Osteoblast (primary cell): ENCODE measurements at regions not wholly inside any gene's neighbourhood (a gene's known extent, or its start where the extent isn't known, plus 50 kb on each side); places are given as distances from the start of the nearest gene placed in this dataset.

ENCODE experiments used
- DNase-seq: peaks from one replicate; pipeline ENCODE4 v3.0.0; 2011; ENCODE audit warnings: low spot score, mixed read lengths; ENCODE audit not compliant: insufficient read length; ENCODE audit errors: missing footprints
- H2AFZ ChIP-seq: 2 replicates; pipeline ENCODE4 v1.6.0; 2011; ENCODE audit warnings: mild to moderate bottlenecking, low read length
- H3K27ac ChIP-seq: 2 replicates; pipeline ENCODE4 v1.5.1; 2011; ENCODE audit warnings: mild to moderate bottlenecking, low read depth, low read length, moderate library complexity
- H3K27me3 ChIP-seq: 2 replicates; pipeline ENCODE4 v1.6.0; 2012; ENCODE audit warnings: mild to moderate bottlenecking, control low read depth, inconsistent platforms, low read length, moderate library complexity; ENCODE audit not compliant: insufficient read depth
- H3K36me3 ChIP-seq: 2 replicates; pipeline ENCODE4 v1.5.1; 2011; ENCODE audit warnings: mild to moderate bottlenecking, low read length, control low read depth, moderate library complexity; ENCODE audit not compliant: insufficient read depth
- H3K4me1 ChIP-seq: 2 replicates; pipeline ENCODE4 v1.5.1; 2011; ENCODE audit warnings: mild to moderate bottlenecking, low read length, control low read depth, moderate library complexity; ENCODE audit not compliant: insufficient read depth
- H3K4me2 ChIP-seq: 2 replicates; pipeline ENCODE4 v1.6.0; 2011; ENCODE audit warnings: mild to moderate bottlenecking, low read length; ENCODE audit not compliant: insufficient read depth
- H3K4me3 ChIP-seq: fragments of 200-600 bp; sonication (generic); 3 replicates; pipeline ENCODE4 v1.5.1; 2012; ENCODE audit warnings: mild to moderate bottlenecking, low read length, inconsistent platforms; ENCODE audit not compliant: insufficient read depth
- H3K79me2 ChIP-seq: 2 replicates; pipeline ENCODE4 v1.6.0; 2012; ENCODE audit warnings: mild to moderate bottlenecking, low read length, control low read depth, inconsistent platforms; ENCODE audit not compliant: insufficient read depth
- H3K9me3 ChIP-seq: 2 replicates; pipeline ENCODE4 v1.5.1; 2011; ENCODE audit warnings: low read depth, low read length, control low read depth
- H4K20me1 ChIP-seq: 2 replicates; pipeline ENCODE4 v1.6.0; 2012; ENCODE audit warnings: mild to moderate bottlenecking, low read length, control low read depth; ENCODE audit not compliant: insufficient read depth
- CTCF ChIP-seq: IDR thresholded peaks from 2 replicates; pipeline ENCODE4 v1.5.1; 2011; ENCODE audit warnings: mild to moderate bottlenecking, low read depth, low read length, moderate library complexity; ENCODE audit errors: extremely low read depth

GRCh38 chr10:121071901-121072300 is 220.7 kb downstream of the WDR11 start:
- H3K4me3 ChIP-seq: no peak overlapping the region
- H3K4me1 ChIP-seq: no peaks in the 10 kb centered on the region
- no peak for TF ChIP-seq CTCF
- H3K27ac ChIP-seq: no peak overlapping the region
- no peaks in the 10 kb centered on the region for H4K20me1 ChIP-seq
- no peak overlapping the region for H2AFZ ChIP-seq
- no peaks in the 10 kb centered on the region for H3K79me2 ChIP-seq
- H3K27me3 ChIP-seq: no peaks in the 10 kb centered on the region
- no peaks in the 10 kb centered on the region for H3K36me3 ChIP-seq
- H3K9me3 ChIP-seq: no peaks in the 10 kb centered on the region
- DNase-seq: no peak
- no peak overlapping the region for H3K4me2 ChIP-seq

GRCh38 chr10:121073728-121074127 is 222.6 kb downstream of the WDR11 start:
- no peaks in the 10 kb centered on the region for H4K20me1 ChIP-seq
- H2AFZ ChIP-seq: no peak overlapping the region
- H3K79me2 ChIP-seq: no peaks in the 10 kb centered on the region
- H3K4me1 ChIP-seq: no peaks in the 10 kb centered on the region
- H3K9me3 ChIP-seq: no peaks in the 10 kb centered on the region
- no peak overlapping the region for H3K27ac ChIP-seq
- no peak for DNase-seq
- no peak overlapping the region for H3K4me3 ChIP-seq
- no peak for TF ChIP-seq CTCF
- H3K4me2 ChIP-seq: no peak overlapping the region
- no peaks in the 10 kb centered on the region for H3K27me3 ChIP-seq
- no peaks in the 10 kb centered on the region for H3K36me3 ChIP-seq

DNA sequence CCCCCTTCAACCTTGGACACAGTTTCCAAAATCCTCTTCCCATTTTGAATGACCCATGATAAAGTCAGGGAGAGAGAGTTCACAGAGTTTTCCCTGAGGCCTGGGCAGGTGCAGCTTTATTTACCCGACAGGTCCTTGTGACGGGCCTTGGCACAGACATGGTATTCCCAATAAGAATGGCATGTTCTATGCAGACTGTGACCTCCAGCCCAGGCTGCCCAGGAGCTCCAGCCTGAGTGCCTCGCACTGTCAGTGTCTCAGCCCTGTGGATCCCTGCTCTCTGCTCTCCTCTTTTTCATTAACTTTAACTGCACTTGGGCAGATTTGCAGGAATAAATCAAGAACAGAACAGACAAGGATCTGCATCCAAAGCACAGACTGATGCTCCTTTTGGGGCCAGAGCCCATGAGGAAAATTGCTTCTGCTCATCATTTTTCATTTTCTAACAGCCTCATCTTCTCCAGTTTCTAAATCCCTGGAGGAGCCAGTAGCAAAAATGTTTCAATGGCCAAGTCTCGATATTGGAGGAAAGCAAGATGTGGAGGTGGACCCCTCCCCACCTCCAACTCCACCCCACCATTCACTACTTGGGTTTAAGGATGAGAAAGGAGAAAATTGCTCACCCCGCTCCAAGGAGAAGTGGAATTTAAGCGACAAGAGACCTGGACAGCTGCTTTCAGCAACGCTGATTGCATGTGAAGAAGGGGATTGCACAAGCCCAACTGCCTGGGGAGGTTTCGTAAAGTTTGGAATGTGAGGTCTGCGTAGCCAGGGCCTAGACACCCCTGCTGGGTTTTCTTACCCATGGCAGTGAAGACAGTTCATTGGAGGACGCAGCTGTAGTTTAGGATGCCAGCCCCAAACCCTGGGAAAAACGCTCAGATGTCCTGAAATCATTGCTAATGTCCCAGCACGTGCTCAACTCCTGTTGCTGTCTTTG is 225.9 kb downstream of the WDR11 start:
- Histone ChIP-seq H2AFZ (no peak overlapping the region), H3K36me3 (no peaks in the 10 kb centered on the region), H3K27ac (no peak overlapping the region), H3K9me3 (no peaks in the 10 kb centered on the region), H3K4me1 (no peaks in the 10 kb centered on the region), H3K79me2 (no peaks in the 10 kb centered on the region), H3K4me3 (no peak overlapping the region), H3K4me2 (no peak overlapping the region), H3K27me3 (no peaks in the 10 kb centered on the region), H4K20me1 (no peaks in the 10 kb centered on the region)
- DNase-seq: no peak
- no peak for TF ChIP-seq CTCF

- Histone ChIP-seq H3K4me3 (no peak overlapping the region), H3K4me1 (no peaks in the 10 kb centered on the region)
These were observed 226.9 kb downstream of the WDR11 start for GRCh38 chr10:121078036-121078435.

More at GRCh38 chr10:121078036-121078435, 226.9 kb downstream of the WDR11 start:
- Histone ChIP-seq H2AFZ (no peak overlapping the region), H3K27me3 (no peaks in the 10 kb centered on the region), H3K79me2 (no peaks in the 10 kb centered on the region), H3K36me3 (no peaks in the 10 kb centered on the region), H3K27ac (no peak overlapping the region), H3K9me3 (no peaks in the 10 kb centered on the region), H4K20me1 (no peaks in the 10 kb centered on the region), H3K4me2 (no peak overlapping the region)
- no peak for DNase-seq
- no peak for TF ChIP-seq CTCF
